G401 (cell line): ENCODE measurements at regions not wholly inside any gene's neighbourhood (a gene's known extent, or its start where the extent isn't known, plus 50 kb on each side); places are given as distances from the start of the nearest gene placed in this dataset.

ENCODE experiments used
- DNase-seq: peaks from one replicate; pipeline ENCODE4 v3.0.0-alpha.2; 2015; ENCODE audit warnings: low spot score
- in situ Hi-C: cut with HindIII; loops from 2 replicates; pipeline ENCODE4 v1.10.0; 2016; ENCODE audit warnings: low sequenced_read_pairs, mixed read lengths

GRCh38 chr10:55348534-55348933 is 547.5 kb upstream of the PCDH15 start:
- DNase-seq: no peak
- in situ Hi-C loops: no loop called here

- no peak for DNase-seq
Observed at GRCh38 chr10:55330486-55330885, 529.5 kb upstream of the PCDH15 start.

GRCh38 chr10:55329796-55330195 is 528.8 kb upstream of the PCDH15 start:
- in situ Hi-C loops: no loop called here
- no peak for DNase-seq

More at GRCh38 chr10:55330486-55330885, 529.5 kb upstream of the PCDH15 start:
- in situ Hi-C loops: no loop called here

- no peak for DNase-seq
- in situ Hi-C loops: no loop called here
Observed at GRCh38 chr10:55320187-55320700, 519.2 kb upstream of the PCDH15 start.

- in situ Hi-C loops: no loop called here
- DNase-seq: no peak
Observed at GRCh38 chr10:55311848-55312635, 511.0 kb upstream of the PCDH15 start.

- in situ Hi-C loops: no loop called here
Observed at GRCh38 chr10:55310143-55310542, 509.1 kb upstream of the PCDH15 start.

GRCh38 chr10:55305285-55305684 is 504.3 kb upstream of the PCDH15 start:
- in situ Hi-C loops: no loop called here
- no peak for DNase-seq

More at GRCh38 chr10:55310143-55310542, 509.1 kb upstream of the PCDH15 start:
- DNase-seq: no peak

GRCh38 chr10:55287346-55287745 is 486.3 kb upstream of the PCDH15 start:
- DNase-seq: no peak
- in situ Hi-C loops: no loop called here

GRCh38 chr10:55283031-55283430 is 482.0 kb upstream of the PCDH15 start:
- in situ Hi-C loops: no loop called here
- DNase-seq: no peak

GRCh38 chr10:55280696-55281095 is 479.7 kb upstream of the PCDH15 start:
- in situ Hi-C loops: no loop called here
- no peak for DNase-seq

- in situ Hi-C loops: no loop called here
- DNase-seq: no peak
Observed at GRCh38 chr10:55277549-55277948, 476.5 kb upstream of the PCDH15 start.

GRCh38 chr10:55274367-55274766 is 473.3 kb upstream of the PCDH15 start:
- DNase-seq: no peak
- in situ Hi-C loops: no loop called here

GRCh38 chr10:55273946-55274345 is 472.9 kb upstream of the PCDH15 start:
- DNase-seq: no peak
- in situ Hi-C loops: no loop called here

- in situ Hi-C loops: no loop called here
Observed at GRCh38 chr10:55272886-55273285, 471.9 kb upstream of the PCDH15 start.

GRCh38 chr10:55266797-55267196 is 465.8 kb upstream of the PCDH15 start:
- no peak for DNase-seq
- in situ Hi-C loops: no loop called here

More at GRCh38 chr10:55272886-55273285, 471.9 kb upstream of the PCDH15 start:
- DNase-seq: no peak

GRCh38 chr10:55263327-55263726 is 462.3 kb upstream of the PCDH15 start:
- no peak for DNase-seq
- in situ Hi-C loops: no loop called here

- in situ Hi-C loops: no loop called here
- no peak for DNase-seq
Observed at GRCh38 chr10:55242544-55242943, 441.5 kb upstream of the PCDH15 start.

- DNase-seq: no peak
- in situ Hi-C loops: no loop called here
Observed at GRCh38 chr10:55237462-55237861, 436.4 kb upstream of the PCDH15 start.

GRCh38 chr10:55233505-55233904 is 432.5 kb upstream of the PCDH15 start:
- in situ Hi-C loops: no loop called here
- no peak for DNase-seq

GRCh38 chr10:55233090-55233489 is 432.1 kb upstream of the PCDH15 start:
- DNase-seq: no peak
- in situ Hi-C loops: no loop called here

GRCh38 chr10:55232553-55232952 is 431.5 kb upstream of the PCDH15 start:
- in situ Hi-C loops: no loop called here

More at GRCh38 chr10:55232553-55232952, 431.5 kb upstream of the PCDH15 start:
- no peak for DNase-seq
